Fibroblast of peridontal ligament (primary cell): ENCODE measurements at regions not wholly inside any gene's neighbourhood (a gene's known extent, or its start where the extent isn't known, plus 50 kb on each side); places are given as distances from the start of the nearest gene placed in this dataset.

ENCODE experiments used
- DNase-seq: peaks from one replicate; pipeline ENCODE4 v3.0.0-alpha.2; 2010; ENCODE audit errors: extremely low read depth

- DNase-seq = no peak
Measured at GRCh38 chr3:102112704-102113230, 263.5 kb downstream of the NFKBIZ start.

- DNase-seq = no peak
Measured at GRCh38 chr3:102113421-102114041, 264.2 kb downstream of the NFKBIZ start.

- DNase-seq = no peak
Measured at GRCh38 chr3:102114264-102114979, 265.1 kb downstream of the NFKBIZ start.

- no peak for DNase-seq
Measured at GRCh38 chr3:102122527-102122926, 273.2 kb downstream of the NFKBIZ start.

GRCh38 chr3:102123590-102124190 lies 274.4 kb downstream of the NFKBIZ start:
- DNase-seq = no peak

GRCh38 chr3:102124282-102124681 lies 275.0 kb downstream of the NFKBIZ start:
- DNase-seq = peak; percentile 56

GRCh38 chr3:102124704-102125103 lies 275.4 kb downstream of the NFKBIZ start:
- no peak for DNase-seq

- DNase-seq = no peak
Measured at GRCh38 chr3:102125197-102125993, 276.1 kb downstream of the NFKBIZ start.

- no peak for DNase-seq
Measured at GRCh38 chr3:102125994-102126368, 276.7 kb downstream of the NFKBIZ start.

- peak; percentile 66 for DNase-seq
Measured at GRCh38 chr3:102129760-102130608, 280.7 kb downstream of the NFKBIZ start.

GRCh38 chr3:102132370-102132769 lies 283.1 kb downstream of the NFKBIZ start:
- peak; percentile 34 for DNase-seq

GRCh38 chr3:102133376-102133775 lies 284.1 kb downstream of the NFKBIZ start:
- DNase-seq = no peak

GRCh38 chr3:102135316-102135715 lies 286.0 kb downstream of the NFKBIZ start:
- no peak for DNase-seq

GRCh38 chr3:102136183-102136582 lies 286.9 kb downstream of the NFKBIZ start:
- DNase-seq = no peak

- DNase-seq = no peak
Measured at GRCh38 chr3:102140116-102140515, 290.8 kb downstream of the NFKBIZ start.

GRCh38 chr3:102141096-102141927 lies 292.0 kb downstream of the NFKBIZ start:
- peak; percentile 43 for DNase-seq

GRCh38 chr3:102141928-102142239 lies 292.6 kb downstream of the NFKBIZ start:
- DNase-seq = no peak

GRCh38 chr3:102142379-102143060 lies 292.3 kb upstream of the ZPLD1 start:
- DNase-seq = no peak

- DNase-seq = no peak
Measured at GRCh38 chr3:102143536-102143935, 291.3 kb upstream of the ZPLD1 start.

GRCh38 chr3:102144063-102144462 lies 290.8 kb upstream of the ZPLD1 start:
- DNase-seq = no peak
